ENCODE measurements at regions not wholly inside any gene's neighbourhood (a gene's known extent, or its start where the extent isn't known, plus 50 kb on each side); places are given as distances from the start of the nearest gene placed in this dataset.

DNA sequence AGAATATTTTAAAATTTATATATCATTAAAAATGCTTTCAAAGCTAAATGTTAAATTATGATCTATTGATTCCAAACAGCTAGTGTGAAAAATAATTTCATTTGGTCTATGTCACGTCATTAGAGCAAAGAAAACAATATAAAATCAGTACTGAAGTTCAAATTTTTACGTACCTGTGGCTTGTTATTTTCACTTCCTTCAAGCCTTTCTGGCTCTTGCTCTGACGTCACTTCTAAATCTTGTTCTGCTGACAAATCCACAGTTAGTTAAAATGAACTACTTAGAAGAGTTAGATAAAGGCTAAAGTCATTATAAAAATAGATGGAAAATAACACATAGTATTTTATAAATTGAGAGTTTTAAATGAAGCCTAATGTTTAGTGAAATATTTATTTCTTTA lies 147.7 kb upstream of the TUBA3C start:
- ATAC-seq: no peak
- Histone ChIP-seq H3K36me3 (no peaks in the 10 kb centered on the region), H3K27ac (no peak overlapping the region), H3K9me3 (no peaks in the 10 kb centered on the region), H3K27me3 (ENCODE audit: low read depth) (no peaks in the 10 kb centered on the region), H3K4me3 (no peak overlapping the region), H3K4me1 (no peaks in the 10 kb centered on the region)
- no peak for DNase-seq
- TF ChIP-seq, protein P1, sequence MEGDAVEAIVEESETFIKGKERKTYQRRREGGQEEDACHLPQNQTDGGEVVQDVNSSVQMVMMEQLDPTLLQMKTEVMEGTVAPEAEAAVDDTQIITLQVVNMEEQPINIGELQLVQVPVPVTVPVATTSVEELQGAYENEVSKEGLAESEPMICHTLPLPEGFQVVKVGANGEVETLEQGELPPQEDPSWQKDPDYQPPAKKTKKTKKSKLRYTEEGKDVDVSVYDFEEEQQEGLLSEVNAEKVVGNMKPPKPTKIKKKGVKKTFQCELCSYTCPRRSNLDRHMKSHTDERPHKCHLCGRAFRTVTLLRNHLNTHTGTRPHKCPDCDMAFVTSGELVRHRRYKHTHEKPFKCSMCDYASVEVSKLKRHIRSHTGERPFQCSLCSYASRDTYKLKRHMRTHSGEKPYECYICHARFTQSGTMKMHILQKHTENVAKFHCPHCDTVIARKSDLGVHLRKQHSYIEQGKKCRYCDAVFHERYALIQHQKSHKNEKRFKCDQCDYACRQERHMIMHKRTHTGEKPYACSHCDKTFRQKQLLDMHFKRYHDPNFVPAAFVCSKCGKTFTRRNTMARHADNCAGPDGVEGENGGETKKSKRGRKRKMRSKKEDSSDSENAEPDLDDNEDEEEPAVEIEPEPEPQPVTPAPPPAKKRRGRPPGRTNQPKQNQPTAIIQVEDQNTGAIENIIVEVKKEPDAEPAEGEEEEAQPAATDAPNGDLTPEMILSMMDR (IDR thresholded peaks at IDR 0.05): no peak
- intact Hi-C loops (cut with DNase I): no loop called here

DNA sequence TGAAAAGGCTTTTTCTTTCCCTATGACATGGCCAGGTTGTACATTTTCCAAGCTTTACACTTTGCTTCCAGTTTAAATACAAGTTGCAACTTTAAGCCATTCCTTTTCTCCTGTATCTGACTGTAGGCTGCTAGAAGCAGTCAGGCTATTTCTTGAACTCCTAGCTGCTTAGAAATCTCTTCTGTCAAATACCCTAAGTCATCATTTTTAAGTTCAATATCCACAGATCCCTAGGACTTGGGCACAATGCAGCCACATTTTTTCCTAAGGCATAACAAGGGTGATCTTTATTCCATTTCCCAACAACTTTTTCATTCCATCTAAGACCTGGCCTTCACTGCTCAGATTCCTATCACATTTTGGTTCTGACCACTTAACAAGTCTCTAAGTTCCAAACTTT lies 142.7 kb upstream of the TUBA3C start:
- Histone ChIP-seq H3K9me3 (no peaks in the 10 kb centered on the region), H3K4me1 (no peaks in the 10 kb centered on the region), H3K27me3 (ENCODE audit: low read depth) (no peaks in the 10 kb centered on the region), H3K27ac (no peak overlapping the region), H3K36me3 (no peaks in the 10 kb centered on the region), H3K4me3 (no peak overlapping the region)
- TF ChIP-seq, protein P1 (IDR thresholded peaks at IDR 0.05): no peak
- intact Hi-C loops (cut with DNase I): no loop called here
- DNase-seq: no peak
- ATAC-seq: no peak

DNA sequence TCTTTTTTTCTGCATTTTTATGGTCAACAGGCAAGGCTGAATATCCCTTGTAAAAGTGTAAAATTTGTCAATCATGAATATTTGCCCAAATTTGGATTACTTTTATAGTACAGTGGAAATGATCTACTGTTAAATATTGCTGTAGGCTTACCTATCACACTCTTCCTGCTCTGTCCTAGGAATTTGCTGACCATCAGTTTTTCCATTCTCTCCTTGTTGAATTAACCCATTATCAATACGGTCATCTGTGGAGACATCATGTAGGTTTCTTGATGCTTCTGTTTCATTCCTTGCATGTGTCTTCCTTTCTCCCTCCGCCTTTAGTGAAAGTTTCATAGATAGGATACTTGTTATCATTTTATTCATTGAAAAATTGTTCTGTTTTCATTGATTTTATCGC lies 139.6 kb upstream of the TUBA3C start:
- Histone ChIP-seq H3K36me3 (no peaks in the 10 kb centered on the region), H3K4me3 (no peak overlapping the region), H3K27ac (no peak overlapping the region), H3K4me1 (no peaks in the 10 kb centered on the region), H3K27me3 (ENCODE audit: low read depth) (no peaks in the 10 kb centered on the region), H3K9me3 (no peaks in the 10 kb centered on the region)
- TF ChIP-seq, protein P1 (IDR thresholded peaks at IDR 0.05): no peak
- DNase-seq (no peak), ATAC-seq (no peak)
- intact Hi-C loops (cut with DNase I): no loop called here

DNA sequence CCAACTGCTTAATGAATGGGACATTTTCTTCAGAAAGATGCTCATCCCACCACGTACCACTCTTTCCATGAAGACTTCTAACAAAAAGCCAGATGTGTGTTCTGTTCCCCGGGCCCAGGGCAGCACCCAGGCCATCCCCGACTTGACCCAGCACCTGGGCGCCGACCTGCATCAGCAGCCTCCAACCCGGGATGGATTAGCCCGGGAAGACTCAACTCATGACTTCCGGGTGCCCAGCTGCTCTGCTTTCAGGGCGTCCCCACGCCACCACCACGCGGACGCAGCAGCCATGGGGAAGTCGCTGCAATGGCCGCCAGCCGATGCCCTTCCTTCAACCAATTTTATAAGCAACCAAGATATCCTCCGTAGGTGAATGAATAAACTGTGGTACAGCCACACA lies 123.8 kb upstream of the TUBA3C start:
- no peaks in the 10 kb centered on the region for H3K27me3 ChIP-seq (ENCODE audit: low read depth)
- DNase-seq: no peak
- intact Hi-C loops (cut with DNase I): no loop called here
- no peak overlapping the region for H3K27ac ChIP-seq
- no peak overlapping the region for H3K4me3 ChIP-seq
- H3K9me3 ChIP-seq: no peaks in the 10 kb centered on the region
- H3K4me1 ChIP-seq: no peaks in the 10 kb centered on the region
- H3K36me3 ChIP-seq: no peaks in the 10 kb centered on the region
- ATAC-seq: no peak
- TF ChIP-seq, protein P1 (IDR thresholded peaks at IDR 0.05): no peak

DNA sequence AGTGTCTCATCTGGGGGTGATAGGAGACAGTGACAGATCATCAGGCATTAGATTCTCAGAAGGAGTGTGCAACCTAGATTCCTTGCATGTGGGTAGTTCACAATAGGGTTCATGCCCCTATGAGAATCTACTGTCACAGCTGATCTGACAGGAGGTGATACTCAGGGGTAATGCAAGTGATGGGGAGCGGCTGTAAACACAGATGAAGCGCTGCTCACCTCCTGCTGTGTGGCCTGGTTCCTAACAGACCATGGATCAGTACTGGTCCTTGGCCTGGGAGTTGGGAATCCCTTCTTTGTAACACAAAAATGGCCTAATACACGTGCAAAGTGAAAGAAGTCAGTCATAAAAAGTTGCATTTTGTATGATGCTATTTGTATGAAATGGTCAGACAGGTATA lies 107.6 kb upstream of the TUBA3C start:
- H3K36me3 ChIP-seq: no peaks in the 10 kb centered on the region
- no peak overlapping the region for H3K27ac ChIP-seq
- no peaks in the 10 kb centered on the region for H3K9me3 ChIP-seq
- no peak for DNase-seq
- H3K27me3 ChIP-seq (ENCODE audit: low read depth): no peaks in the 10 kb centered on the region
- no peak for ATAC-seq
- intact Hi-C loops (cut with DNase I): no loop called here
- no peaks in the 10 kb centered on the region for H3K4me1 ChIP-seq
- H3K4me3 ChIP-seq: no peak overlapping the region
- TF ChIP-seq, protein P1 (IDR thresholded peaks at IDR 0.05): no peak

DNA sequence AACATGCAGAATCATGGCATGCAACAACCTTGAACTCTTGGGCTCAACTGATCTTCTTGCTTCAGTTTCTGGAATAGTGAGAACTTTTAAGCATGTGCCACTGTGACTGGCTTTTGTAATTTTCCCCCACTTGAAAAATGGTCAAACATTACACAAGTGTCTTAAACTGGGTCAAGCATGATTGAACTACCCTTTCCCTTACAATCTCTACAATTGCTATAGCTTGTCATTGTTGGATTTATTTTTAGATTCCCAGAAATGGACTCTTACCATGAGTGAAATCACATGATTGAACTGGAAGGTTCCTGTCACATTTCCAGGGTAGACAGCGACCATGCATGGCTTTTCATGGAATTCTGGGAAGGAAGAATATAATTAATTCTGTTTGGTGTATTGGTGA lies 102.2 kb upstream of the TUBA3C start:
- Histone ChIP-seq H3K27me3 (ENCODE audit: low read depth) (no peaks in the 10 kb centered on the region), H3K9me3 (no peaks in the 10 kb centered on the region), H3K27ac (no peak overlapping the region), H3K4me3 (no peak overlapping the region), H3K4me1 (no peaks in the 10 kb centered on the region), H3K36me3 (no peaks in the 10 kb centered on the region)
- TF ChIP-seq, protein P1 (IDR thresholded peaks at IDR 0.05): no peak
- ATAC-seq (peak; percentile 59 to 90), DNase-seq (no peak)
- intact Hi-C loops (cut with DNase I): no loop called here
